Kidney epithelial cell (primary cell): ENCODE measurements at regions not wholly inside any gene's neighbourhood (a gene's known extent, or its start where the extent isn't known, plus 50 kb on each side); places are given as distances from the start of the nearest gene placed in this dataset.
"Not testable (repeated sequence)": the region's sequence is repeated elsewhere in the genome, so short reads cannot be mapped to it uniquely, and the experiment has no call there.

Source experiments
- DNase-seq: peaks from one replicate; pipeline ENCODE4 v3.0.0-alpha.2; 2010; ENCODE audit warnings: low read depth
- H3K27me3 ChIP-seq: 2 replicates; pipeline ENCODE4 v1.6.0; 2011; ENCODE audit warnings: low read length; ENCODE audit not compliant: control insufficient read depth, insufficient read depth
- H3K36me3 ChIP-seq: 2 replicates; pipeline ENCODE4 v1.5.1; 2011; ENCODE audit warnings: low read length; ENCODE audit not compliant: control insufficient read depth, insufficient read depth
- H3K4me3 ChIP-seq: 2 replicates; pipeline ENCODE4 v1.5.1; 2011; ENCODE audit warnings: low read depth, mild to moderate bottlenecking, control low read depth, low read length
- TF ChIP-seq, protein P1 (sequence below): IDR thresholded peaks from 2 replicates; pipeline ENCODE4 v1.5.1; 2011; ENCODE audit warnings: mild to moderate bottlenecking, moderate library complexity, low read length, control low read depth, inconsistent platforms; ENCODE audit not compliant: insufficient read depth, poor library complexity, severe bottlenecking

DNA sequence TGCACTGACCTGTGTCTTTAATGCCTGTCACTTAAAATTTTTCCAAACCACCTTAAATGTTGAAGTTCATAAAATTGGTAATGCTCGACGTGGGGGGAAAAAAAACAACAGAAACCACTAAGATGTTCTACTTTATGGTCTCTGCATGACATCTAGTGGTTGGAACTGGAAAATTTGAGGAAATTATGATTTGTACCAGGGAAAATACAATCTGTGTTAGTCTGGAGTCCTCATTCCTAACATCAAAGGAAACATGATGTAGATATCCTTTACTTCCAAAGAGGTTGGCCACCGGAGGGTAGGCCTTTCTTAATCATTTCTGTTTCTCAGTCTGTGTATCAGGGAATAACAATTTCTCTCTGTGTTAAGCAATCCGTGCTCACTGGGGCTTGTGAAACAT, 941.0 kb downstream of the LTN1 start:
- not testable (repeated sequence) for H3K27me3 ChIP-seq, DNase-seq, H3K36me3 ChIP-seq, H3K4me3 ChIP-seq
- TF ChIP-seq, protein P1, sequence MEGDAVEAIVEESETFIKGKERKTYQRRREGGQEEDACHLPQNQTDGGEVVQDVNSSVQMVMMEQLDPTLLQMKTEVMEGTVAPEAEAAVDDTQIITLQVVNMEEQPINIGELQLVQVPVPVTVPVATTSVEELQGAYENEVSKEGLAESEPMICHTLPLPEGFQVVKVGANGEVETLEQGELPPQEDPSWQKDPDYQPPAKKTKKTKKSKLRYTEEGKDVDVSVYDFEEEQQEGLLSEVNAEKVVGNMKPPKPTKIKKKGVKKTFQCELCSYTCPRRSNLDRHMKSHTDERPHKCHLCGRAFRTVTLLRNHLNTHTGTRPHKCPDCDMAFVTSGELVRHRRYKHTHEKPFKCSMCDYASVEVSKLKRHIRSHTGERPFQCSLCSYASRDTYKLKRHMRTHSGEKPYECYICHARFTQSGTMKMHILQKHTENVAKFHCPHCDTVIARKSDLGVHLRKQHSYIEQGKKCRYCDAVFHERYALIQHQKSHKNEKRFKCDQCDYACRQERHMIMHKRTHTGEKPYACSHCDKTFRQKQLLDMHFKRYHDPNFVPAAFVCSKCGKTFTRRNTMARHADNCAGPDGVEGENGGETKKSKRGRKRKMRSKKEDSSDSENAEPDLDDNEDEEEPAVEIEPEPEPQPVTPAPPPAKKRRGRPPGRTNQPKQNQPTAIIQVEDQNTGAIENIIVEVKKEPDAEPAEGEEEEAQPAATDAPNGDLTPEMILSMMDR, result peak; percentile 24

- not testable (repeated sequence) for H3K27me3 ChIP-seq, H3K4me3 ChIP-seq, DNase-seq, H3K36me3 ChIP-seq
Measured at GRCh38 chr21:28035692-28036091, 957.0 kb downstream of the LTN1 start.

DNA sequence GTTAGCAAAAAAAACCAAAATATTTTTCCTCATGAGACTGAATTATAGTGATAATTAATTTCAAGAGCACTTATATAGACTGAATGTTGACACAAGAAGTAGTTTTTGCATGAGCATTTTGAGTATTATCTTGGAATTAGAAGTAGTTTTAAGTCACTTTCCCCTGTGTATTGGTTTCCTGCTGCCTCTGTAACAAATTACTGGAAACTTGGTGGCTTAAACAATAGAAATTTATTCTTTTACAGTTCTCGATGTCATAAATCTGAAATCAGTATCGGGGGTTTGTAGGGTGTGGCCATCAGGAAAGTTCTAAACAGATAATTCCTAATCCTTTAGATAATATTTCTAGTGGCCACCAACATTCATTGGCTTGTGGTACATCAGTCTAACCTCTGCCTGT, 957.8 kb downstream of the LTN1 start:
- not testable (repeated sequence) for DNase-seq, H3K4me3 ChIP-seq, H3K36me3 ChIP-seq, H3K27me3 ChIP-seq

DNA sequence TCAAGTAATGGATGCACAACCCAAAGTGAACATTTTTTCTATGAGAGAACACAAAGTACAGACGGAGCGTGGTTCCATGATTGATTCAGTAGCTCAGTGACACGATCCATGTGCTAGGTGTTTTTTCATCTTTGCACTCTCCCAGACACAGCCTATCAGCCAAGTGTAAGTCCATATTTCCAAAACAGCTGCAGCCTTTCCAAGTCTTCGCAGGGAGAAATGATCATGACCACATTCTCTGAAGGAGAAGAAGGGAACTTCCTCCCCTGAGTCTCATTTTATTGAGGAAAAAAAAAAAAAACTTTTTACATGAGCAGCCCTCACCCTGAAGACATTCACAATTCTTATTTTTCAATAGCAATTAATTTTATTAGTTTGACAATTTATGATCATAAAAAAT, 958.3 kb downstream of the LTN1 start:
- H3K4me3 ChIP-seq, H3K36me3 ChIP-seq, DNase-seq: not testable (repeated sequence)

GRCh38 chr21:28032652-28033051, 960.0 kb downstream of the LTN1 start:
- DNase-seq, H3K27me3 ChIP-seq, H3K36me3 ChIP-seq, H3K4me3 ChIP-seq: not testable (repeated sequence)

More for the DNA sequence above, 958.3 kb downstream of the LTN1 start:
- H3K27me3 ChIP-seq, result not testable (repeated sequence)

GRCh38 chr21:28031066-28031465, 961.6 kb downstream of the LTN1 start:
- not testable (repeated sequence) for H3K36me3 ChIP-seq, H3K4me3 ChIP-seq, H3K27me3 ChIP-seq, DNase-seq

GRCh38 chr21:28025111-28025510, 967.6 kb downstream of the LTN1 start:
- TF ChIP-seq, protein P1, result no peak
- no peaks in the 10 kb centered on the region for H3K36me3 ChIP-seq
- no peak overlapping the region for H3K4me3 ChIP-seq

DNA sequence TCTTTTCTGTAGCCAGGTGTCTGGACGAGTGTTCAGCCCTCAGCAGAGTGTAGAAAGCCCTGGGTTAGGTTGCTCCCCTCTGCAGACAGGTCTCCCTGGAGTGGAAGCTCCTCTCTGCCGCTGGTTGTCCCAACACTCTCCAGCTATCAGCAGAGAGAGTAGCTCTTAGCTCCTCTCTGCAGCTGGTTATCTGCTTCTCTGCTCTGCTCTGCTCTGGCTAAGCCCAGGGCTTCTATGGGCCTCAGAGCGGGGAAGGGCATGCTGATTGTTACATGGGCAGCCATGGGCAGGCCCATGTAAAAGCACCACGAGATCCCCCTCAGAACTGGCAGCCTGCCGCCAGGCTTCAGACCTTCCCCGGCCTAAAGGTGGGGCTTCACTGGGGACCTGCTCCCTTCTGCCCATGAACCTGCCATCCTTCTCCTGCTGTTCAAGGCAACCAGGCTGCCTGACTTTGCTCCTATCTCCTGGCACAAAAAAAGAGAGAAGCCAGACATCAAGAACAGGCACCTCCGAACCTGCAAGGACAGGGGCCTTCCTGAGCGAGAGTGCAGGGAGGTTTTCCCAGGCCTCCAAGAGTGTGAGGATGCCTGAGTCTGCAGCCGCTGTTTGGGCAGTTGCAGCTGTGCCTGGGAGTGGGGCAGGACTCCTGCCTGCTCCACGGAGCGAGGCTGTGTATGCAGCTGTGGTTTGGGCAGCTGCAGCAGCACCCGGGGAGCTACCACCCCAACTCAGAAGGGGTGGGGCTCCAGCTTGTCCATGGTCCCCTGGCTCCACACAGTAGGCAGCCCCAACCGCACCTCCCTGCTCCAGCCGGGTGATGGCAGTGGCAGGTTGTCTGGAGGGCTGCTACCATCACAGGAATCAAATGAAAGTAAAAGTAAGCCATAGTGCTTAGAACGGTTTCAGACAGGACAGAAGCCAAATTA, 973.7 kb downstream of the LTN1 start:
- Histone ChIP-seq H3K36me3 (no peaks in the 10 kb centered on the region), H3K27me3 (no peaks in the 10 kb centered on the region), H3K4me3 (no peak overlapping the region)
- TF ChIP-seq, protein P1, result peak; percentile 12
- DNase-seq, result no peak

More at GRCh38 chr21:28025111-28025510, 967.6 kb downstream of the LTN1 start:
- DNase-seq, result no peak
- H3K27me3 ChIP-seq, result no peaks in the 10 kb centered on the region
